ENCODE measurements at regions not wholly inside any gene's neighbourhood (a gene's known extent, or its start where the extent isn't known, plus 50 kb on each side); places are given as distances from the start of the nearest gene placed in this dataset.

- H3K4me3 ChIP-seq (ENCODE audit: low read depth, low read length), result no peak overlapping the region
These were observed 676.3 kb upstream of the GRAMD2B start for GRCh38 chr5:125746917-125747316.

GRCh38 chr5:125750147-125750860 lies 672.9 kb upstream of the GRAMD2B start:
- no peak overlapping the region for H3K4me3 ChIP-seq (ENCODE audit: low read depth, low read length)

GRCh38 chr5:125750861-125751186 lies 672.4 kb upstream of the GRAMD2B start:
- H3K4me3 ChIP-seq (ENCODE audit: low read depth, low read length), result no peak overlapping the region

GRCh38 chr5:125756456-125756855 lies 666.8 kb upstream of the GRAMD2B start:
- H3K4me3 ChIP-seq (ENCODE audit: low read depth, low read length), result no peak overlapping the region

- H3K4me3 ChIP-seq (ENCODE audit: low read depth, low read length), result no peak overlapping the region
These were observed 656.5 kb upstream of the GRAMD2B start for GRCh38 chr5:125766706-125767105.

- H3K4me3 ChIP-seq (ENCODE audit: low read depth, low read length), result no peak overlapping the region
These were observed 647.3 kb upstream of the GRAMD2B start for GRCh38 chr5:125775896-125776295.

GRCh38 chr5:125776656-125777139 lies 646.5 kb upstream of the GRAMD2B start:
- H3K4me3 ChIP-seq (ENCODE audit: low read depth, low read length), result no peak overlapping the region

GRCh38 chr5:125778791-125779190 lies 644.4 kb upstream of the GRAMD2B start:
- no peak overlapping the region for H3K4me3 ChIP-seq (ENCODE audit: low read depth, low read length)

GRCh38 chr5:125785407-125785806 lies 637.8 kb upstream of the GRAMD2B start:
- no peak overlapping the region for H3K4me3 ChIP-seq (ENCODE audit: low read depth, low read length)

GRCh38 chr5:125786021-125786420 lies 637.2 kb upstream of the GRAMD2B start:
- H3K4me3 ChIP-seq (ENCODE audit: low read depth, low read length), result no peak overlapping the region

- no peak overlapping the region for H3K4me3 ChIP-seq (ENCODE audit: low read depth, low read length)
These were observed 629.7 kb upstream of the GRAMD2B start for GRCh38 chr5:125793470-125793869.

GRCh38 chr5:125794922-125795321 lies 628.3 kb upstream of the GRAMD2B start:
- no peak overlapping the region for H3K4me3 ChIP-seq (ENCODE audit: low read depth, low read length)

GRCh38 chr5:125798307-125798706 lies 624.9 kb upstream of the GRAMD2B start:
- no peak overlapping the region for H3K4me3 ChIP-seq (ENCODE audit: low read depth, low read length)

GRCh38 chr5:125812651-125813050 lies 610.6 kb upstream of the GRAMD2B start:
- no peak overlapping the region for H3K4me3 ChIP-seq (ENCODE audit: low read depth, low read length)

- no peak overlapping the region for H3K4me3 ChIP-seq (ENCODE audit: low read depth, low read length)
These were observed 609.8 kb upstream of the GRAMD2B start for GRCh38 chr5:125813221-125813974.

- H3K4me3 ChIP-seq (ENCODE audit: low read depth, low read length), result no peak overlapping the region
These were observed 609.1 kb upstream of the GRAMD2B start for GRCh38 chr5:125814119-125814518.

- H3K4me3 ChIP-seq (ENCODE audit: low read depth, low read length), result no peak overlapping the region
These were observed 599.6 kb upstream of the GRAMD2B start for GRCh38 chr5:125823572-125823971.

- no peak overlapping the region for H3K4me3 ChIP-seq (ENCODE audit: low read depth, low read length)
These were observed 597.0 kb upstream of the GRAMD2B start for GRCh38 chr5:125826214-125826613.

- no peak overlapping the region for H3K4me3 ChIP-seq (ENCODE audit: low read depth, low read length)
These were observed 593.9 kb upstream of the GRAMD2B start for GRCh38 chr5:125829349-125829748.

- no peak overlapping the region for H3K4me3 ChIP-seq (ENCODE audit: low read depth, low read length)
These were observed 589.8 kb upstream of the GRAMD2B start for GRCh38 chr5:125833398-125833797.

- H3K4me3 ChIP-seq (ENCODE audit: low read depth, low read length), result no peak overlapping the region
These were observed 588.6 kb upstream of the GRAMD2B start for GRCh38 chr5:125834438-125835115.

Data from iPS-11a (cell line).